ENCODE measurements at regions not wholly inside any gene's neighbourhood (a gene's known extent, or its start where the extent isn't known, plus 50 kb on each side); places are given as distances from the start of the nearest gene placed in this dataset.

DNA sequence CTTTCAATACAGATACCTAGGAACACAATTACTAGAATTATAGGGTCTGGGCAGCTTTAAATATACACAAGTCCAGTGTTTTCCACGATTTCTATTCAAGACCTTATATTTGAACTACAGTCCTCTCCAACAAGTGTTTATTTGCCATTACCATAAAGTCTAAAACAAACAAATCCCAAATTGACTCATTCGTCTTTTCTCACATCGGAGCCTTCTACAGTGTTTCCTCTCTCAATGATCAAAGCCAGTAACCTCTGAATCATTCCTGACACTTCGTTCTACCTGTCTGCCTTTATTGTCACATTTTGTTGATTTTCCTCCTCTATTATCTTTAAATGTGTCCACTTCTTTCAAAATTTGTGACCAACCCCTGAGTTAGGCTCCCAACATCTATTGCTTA lies 1356.5 kb upstream of the SLC10A2 start:
- no peak for DNase-seq
- intact Hi-C loops (cut with DNase I), result no loop called here

DNA sequence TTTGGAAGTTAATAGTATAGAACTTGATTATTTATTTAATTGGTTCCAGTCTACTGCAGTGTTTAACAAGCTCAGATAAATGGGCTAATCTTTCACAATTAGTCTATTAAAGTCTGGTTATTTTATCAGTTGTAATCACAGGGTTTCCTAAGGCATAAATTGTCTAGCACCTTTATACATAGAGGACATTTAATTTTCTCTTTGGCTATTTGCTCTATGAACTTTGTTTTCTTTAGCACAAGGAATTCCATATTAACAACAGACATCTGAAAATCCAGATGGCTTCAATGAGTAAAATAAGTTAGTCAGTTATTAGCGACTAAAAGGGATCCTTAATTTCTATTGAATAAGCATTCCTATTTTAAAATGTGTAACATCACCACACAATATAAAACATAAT lies 1350.8 kb upstream of the SLC10A2 start:
- no peak for DNase-seq
- intact Hi-C loops (cut with DNase I), result no loop called here

- intact Hi-C loops (cut with DNase I), result no loop called here
- no peak for DNase-seq
These were observed 1348.6 kb upstream of the SLC10A2 start for GRCh38 chr13:104414771-104415170.

DNA sequence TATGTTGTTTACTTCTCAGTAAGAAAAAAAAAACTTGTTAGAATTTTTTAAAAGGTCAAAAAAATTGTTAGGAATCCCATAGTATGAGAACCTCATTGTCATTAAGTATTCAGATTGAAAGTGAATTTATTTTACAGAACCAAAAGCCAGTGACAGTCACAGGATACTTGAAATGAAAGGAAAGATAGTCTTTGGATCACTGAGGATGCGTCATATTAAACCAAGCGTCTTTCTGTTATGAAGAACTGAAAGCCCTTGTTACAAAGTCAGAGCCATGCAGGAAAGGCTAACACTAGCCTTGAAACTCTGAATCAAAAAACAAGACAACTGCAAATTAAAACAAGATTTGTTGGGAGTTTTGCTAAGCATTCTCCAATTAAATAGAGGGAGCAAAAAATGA lies 1348.0 kb upstream of the SLC10A2 start:
- intact Hi-C loops (cut with DNase I), result no loop called here
- DNase-seq, result no peak

DNA sequence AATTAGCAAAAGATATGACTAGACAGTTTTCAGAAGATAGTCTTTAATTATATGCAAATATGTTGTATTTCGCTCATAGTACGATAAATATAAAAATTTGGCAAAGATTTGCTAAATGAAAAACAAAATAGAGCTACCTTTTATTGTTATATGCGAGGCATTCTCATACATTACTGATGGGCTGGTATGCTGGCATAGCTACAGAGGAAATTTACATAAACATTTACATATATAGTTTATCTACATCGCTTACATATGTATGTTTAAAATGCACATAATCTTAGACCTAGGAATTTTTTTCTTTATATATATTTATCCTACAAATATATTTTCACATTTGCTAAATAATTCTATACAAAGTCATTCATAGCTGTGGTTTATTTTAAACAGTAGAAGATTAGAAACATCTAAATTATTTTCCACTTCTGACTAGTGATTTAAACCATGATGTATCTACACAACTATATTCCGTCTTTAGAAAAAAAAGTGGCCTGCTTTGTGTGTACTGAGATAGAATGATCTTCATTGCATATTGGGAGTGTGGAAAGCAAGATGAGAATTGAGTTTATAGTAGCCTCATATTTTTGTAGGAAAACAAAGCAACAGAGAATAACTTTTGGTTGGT lies 1345.0 kb upstream of the SLC10A2 start:
- intact Hi-C loops (cut with DNase I), result no loop called here
- no peak for DNase-seq

GRCh38 chr13:104408733-104409132 lies 1342.5 kb upstream of the SLC10A2 start:
- intact Hi-C loops (cut with DNase I), result no loop called here
- no peak for DNase-seq

GRCh38 chr13:104404325-104404724 lies 1338.1 kb upstream of the SLC10A2 start:
- intact Hi-C loops (cut with DNase I), result no loop called here
- no peak for DNase-seq

- DNase-seq, result no peak
- intact Hi-C loops (cut with DNase I), result no loop called here
These were observed 1323.5 kb upstream of the SLC10A2 start for GRCh38 chr13:104389691-104390090.

GRCh38 chr13:104387510-104387909 lies 1321.3 kb upstream of the SLC10A2 start:
- DNase-seq, result no peak
- intact Hi-C loops (cut with DNase I), result no loop called here

DNA sequence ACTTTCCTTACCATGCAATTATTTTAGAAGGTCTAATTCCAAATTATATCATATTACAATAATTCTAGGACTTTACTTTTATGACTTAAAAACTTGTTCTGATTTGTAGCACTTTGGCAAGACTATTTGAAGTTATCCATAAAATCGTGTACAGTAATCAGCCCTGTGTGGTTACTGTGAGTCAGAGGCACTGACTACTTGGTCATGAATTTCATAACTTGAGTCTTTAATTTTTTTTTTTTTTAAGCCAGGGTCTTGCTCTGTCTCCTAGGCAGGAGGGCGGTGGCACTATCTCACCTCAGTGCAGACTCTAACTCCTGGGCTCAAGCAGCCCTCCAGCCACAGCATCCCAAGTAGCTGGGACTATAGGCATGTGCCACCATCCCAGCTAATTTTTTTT lies 1319.2 kb upstream of the SLC10A2 start:
- no peak for DNase-seq
- intact Hi-C loops (cut with DNase I), result no loop called here

DNA sequence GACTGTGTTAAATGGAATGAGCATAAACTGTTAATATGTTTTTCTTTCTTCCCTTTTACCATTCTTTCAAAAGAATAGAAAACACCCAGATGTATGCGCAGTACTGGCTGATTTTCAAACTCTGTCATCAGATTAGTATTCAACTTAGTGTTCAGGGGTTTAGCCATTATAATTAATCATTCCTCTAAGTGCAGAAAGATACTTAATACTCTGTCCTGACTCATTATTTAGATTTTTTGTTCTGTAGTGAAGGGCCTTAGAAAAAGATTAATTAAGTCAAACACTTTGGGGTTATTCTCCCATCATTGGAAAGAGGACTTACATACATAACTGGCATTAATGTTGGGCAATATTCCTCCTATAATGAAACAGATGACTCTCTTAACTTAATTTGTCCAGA lies 1316.7 kb upstream of the SLC10A2 start:
- no peak for DNase-seq
- intact Hi-C loops (cut with DNase I), result no loop called here

DNA sequence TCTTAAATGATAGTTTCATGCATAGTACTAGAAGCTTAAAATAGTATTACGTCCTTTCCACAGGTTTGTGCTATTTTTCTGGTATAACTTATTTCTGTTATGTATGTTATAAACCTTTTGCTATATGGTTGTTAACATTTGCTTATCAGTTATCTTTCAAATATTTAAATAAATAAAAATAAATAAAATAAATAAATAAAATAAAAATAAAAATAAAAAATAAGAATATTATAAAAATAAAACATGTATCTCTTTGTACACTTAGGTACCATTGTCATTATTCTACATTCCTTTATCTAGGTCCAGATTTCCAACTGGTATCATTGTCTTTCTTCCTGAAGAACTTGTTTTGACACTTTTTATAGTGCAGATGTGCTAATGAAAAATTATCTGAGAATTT lies 1310.4 kb upstream of the SLC10A2 start:
- no peak for DNase-seq
- intact Hi-C loops (cut with DNase I), result no loop called here

DNA sequence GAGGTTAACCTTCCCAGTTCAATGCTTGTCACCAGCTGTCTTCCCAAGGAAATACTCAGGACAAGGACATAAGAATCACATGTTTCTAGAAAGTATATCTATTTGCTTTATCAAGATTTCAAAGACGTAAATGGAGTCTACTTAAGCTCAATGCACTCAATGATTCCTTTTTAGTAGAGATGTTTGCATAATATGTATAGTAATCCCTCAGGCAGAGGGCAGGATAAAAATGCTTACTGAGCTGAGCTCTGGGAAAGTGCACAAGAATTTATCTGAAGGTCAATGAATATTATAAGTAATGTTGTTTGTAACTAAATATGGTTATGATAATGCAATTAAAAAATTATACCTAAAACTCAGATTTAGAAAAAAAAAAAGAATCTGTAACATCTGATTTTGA lies 1309.4 kb upstream of the SLC10A2 start:
- DNase-seq, result no peak
- intact Hi-C loops (cut with DNase I), result no loop called here

GRCh38 chr13:104372095-104372655 lies 1306.0 kb upstream of the SLC10A2 start:
- no peak for DNase-seq
- intact Hi-C loops (cut with DNase I), result no loop called here

DNA sequence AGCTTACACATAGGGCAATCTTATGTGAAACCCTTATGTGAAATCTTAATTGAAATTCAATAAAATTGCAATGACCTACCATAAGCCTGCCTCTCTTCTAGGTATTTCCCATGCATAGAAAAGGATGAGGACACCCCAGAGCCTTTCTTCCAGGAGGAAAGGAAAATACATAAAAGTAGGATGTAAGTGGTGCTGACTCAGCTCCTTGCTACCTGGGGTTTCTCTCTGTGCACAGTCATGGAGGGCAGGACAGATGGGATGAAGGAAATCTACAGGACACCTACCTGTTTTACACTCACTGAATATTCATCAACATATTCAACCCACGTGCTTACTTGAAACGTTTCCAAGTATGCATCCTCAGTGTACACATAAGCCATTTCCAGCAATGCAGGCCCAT lies 1299.2 kb upstream of the SLC10A2 start:
- DNase-seq, result no peak
- intact Hi-C loops (cut with DNase I), result no loop called here

- intact Hi-C loops (cut with DNase I), result no loop called here
- no peak for DNase-seq
These were observed 1291.6 kb upstream of the SLC10A2 start for GRCh38 chr13:104357672-104358354.

DNA sequence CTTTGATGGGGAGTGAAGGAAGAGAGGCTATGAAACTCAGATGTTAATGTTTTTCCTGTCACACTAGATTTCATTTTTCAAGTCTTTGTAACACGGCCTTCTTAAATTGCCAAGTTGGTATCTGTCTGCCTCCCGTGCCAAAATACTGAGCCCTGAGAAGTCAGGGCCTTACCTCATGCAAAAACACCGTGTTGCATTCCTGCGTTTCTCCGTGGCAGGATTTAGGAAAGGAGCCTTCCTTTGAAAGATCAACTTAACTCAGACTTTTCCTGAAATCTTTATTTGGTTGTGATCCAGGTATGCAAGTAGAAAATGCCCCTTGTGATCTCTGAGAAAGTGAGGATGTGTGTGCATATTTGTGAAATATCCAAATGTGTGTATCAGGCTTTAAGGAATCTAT lies 1291.0 kb upstream of the SLC10A2 start:
- intact Hi-C loops (cut with DNase I), result no loop called here
- no peak for DNase-seq

GRCh38 chr13:104355041-104355670 lies 1288.9 kb upstream of the SLC10A2 start:
- DNase-seq, result no peak
- intact Hi-C loops (cut with DNase I), result no loop called here

- intact Hi-C loops (cut with DNase I), result no loop called here
- DNase-seq, result no peak
These were observed 1261.0 kb upstream of the SLC10A2 start for GRCh38 chr13:104327211-104327610.

GRCh38 chr13:104326523-104326922 lies 1260.3 kb upstream of the SLC10A2 start:
- intact Hi-C loops (cut with DNase I), result no loop called here
- DNase-seq, result no peak

DNA sequence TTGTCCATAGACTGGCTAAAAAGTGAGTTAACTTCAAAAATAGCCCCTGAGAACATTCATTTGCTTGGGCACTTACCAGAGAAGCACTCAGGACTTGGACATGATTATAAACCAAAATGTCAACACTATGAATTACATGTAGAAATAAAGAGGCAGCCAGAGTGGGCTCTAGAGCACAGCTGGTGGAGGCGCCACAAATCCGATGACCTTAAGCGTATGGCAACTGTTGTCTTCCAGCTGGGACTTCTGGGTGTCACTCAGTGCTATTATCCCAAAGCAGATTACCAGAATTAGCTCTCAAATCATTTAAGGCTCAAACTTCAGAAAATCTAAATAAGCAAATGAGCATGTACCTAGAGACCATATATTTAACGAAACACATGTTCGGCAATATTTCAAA lies 1255.5 kb upstream of the SLC10A2 start:
- intact Hi-C loops (cut with DNase I), result no loop called here
- DNase-seq, result no peak

- no peak for DNase-seq
- intact Hi-C loops (cut with DNase I), result no loop called here
These were observed 1254.2 kb upstream of the SLC10A2 start for GRCh38 chr13:104320446-104320845.

All from posterior cingulate gyrus (tissue), 11 donors.